ENCODE measurements at regions not wholly inside any gene's neighbourhood (a gene's known extent, or its start where the extent isn't known, plus 50 kb on each side); places are given as distances from the start of the nearest gene placed in this dataset.
"Not testable (repeated sequence)": the region's sequence is repeated elsewhere in the genome, so short reads cannot be mapped to it uniquely, and the experiment has no call there.

DNA sequence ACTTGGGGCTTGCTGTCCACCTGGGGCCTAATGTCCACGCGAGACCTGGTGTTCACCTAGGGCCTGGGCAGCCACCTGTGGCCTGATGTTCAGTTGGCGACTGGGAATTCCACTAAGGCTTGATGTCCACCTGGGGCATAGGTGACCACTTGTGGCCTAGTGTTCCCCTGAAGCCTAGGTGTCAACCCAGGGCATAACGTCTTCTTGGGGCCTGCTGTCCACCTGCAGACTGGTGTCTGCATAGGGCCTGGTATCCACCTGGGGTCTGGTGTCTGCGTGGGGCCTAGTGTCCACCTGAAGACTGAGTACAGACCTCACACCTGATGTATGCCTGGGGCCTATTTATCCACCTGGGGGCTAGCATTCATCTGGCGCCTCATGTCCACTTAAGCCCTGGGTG, 355.2 kb downstream of the KCNJ18 start:
- not testable (repeated sequence) for TF ChIP-seq EZH2 (IDR thresholded peaks at IDR 0.05; ENCODE audit: low read depth, unreplicated experiment)
- TF ChIP-seq, protein P1, sequence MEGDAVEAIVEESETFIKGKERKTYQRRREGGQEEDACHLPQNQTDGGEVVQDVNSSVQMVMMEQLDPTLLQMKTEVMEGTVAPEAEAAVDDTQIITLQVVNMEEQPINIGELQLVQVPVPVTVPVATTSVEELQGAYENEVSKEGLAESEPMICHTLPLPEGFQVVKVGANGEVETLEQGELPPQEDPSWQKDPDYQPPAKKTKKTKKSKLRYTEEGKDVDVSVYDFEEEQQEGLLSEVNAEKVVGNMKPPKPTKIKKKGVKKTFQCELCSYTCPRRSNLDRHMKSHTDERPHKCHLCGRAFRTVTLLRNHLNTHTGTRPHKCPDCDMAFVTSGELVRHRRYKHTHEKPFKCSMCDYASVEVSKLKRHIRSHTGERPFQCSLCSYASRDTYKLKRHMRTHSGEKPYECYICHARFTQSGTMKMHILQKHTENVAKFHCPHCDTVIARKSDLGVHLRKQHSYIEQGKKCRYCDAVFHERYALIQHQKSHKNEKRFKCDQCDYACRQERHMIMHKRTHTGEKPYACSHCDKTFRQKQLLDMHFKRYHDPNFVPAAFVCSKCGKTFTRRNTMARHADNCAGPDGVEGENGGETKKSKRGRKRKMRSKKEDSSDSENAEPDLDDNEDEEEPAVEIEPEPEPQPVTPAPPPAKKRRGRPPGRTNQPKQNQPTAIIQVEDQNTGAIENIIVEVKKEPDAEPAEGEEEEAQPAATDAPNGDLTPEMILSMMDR (conservative IDR thresholded peaks at IDR 0.05; ENCODE audit: low read depth in 2 of 2), result not testable (repeated sequence)
- TF ChIP-seq, protein P2, sequence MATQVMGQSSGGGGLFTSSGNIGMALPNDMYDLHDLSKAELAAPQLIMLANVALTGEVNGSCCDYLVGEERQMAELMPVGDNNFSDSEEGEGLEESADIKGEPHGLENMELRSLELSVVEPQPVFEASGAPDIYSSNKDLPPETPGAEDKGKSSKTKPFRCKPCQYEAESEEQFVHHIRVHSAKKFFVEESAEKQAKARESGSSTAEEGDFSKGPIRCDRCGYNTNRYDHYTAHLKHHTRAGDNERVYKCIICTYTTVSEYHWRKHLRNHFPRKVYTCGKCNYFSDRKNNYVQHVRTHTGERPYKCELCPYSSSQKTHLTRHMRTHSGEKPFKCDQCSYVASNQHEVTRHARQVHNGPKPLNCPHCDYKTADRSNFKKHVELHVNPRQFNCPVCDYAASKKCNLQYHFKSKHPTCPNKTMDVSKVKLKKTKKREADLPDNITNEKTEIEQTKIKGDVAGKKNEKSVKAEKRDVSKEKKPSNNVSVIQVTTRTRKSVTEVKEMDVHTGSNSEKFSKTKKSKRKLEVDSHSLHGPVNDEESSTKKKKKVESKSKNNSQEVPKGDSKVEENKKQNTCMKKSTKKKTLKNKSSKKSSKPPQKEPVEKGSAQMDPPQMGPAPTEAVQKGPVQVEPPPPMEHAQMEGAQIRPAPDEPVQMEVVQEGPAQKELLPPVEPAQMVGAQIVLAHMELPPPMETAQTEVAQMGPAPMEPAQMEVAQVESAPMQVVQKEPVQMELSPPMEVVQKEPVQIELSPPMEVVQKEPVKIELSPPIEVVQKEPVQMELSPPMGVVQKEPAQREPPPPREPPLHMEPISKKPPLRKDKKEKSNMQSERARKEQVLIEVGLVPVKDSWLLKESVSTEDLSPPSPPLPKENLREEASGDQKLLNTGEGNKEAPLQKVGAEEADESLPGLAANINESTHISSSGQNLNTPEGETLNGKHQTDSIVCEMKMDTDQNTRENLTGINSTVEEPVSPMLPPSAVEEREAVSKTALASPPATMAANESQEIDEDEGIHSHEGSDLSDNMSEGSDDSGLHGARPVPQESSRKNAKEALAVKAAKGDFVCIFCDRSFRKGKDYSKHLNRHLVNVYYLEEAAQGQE (IDR thresholded peaks at IDR 0.05; ENCODE audit: unreplicated experiment), result not testable (repeated sequence)
